HG03196 (cell line): ENCODE measurements at regions not wholly inside any gene's neighbourhood (a gene's known extent, or its start where the extent isn't known, plus 50 kb on each side); places are given as distances from the start of the nearest gene placed in this dataset.

Experiments
- ATAC-seq: cut with Tn5 transposase; IDR thresholded peaks from one replicate; pipeline ENCODE4 v1.9.1; 2021; ENCODE audit not compliant: unreplicated experiment

GRCh38 chr6:128827675-128828464 lies 55.1 kb upstream of the LAMA2 start:
- no peak for ATAC-seq

GRCh38 chr6:128826606-128827005 lies 56.3 kb upstream of the LAMA2 start:
- ATAC-seq, result no peak

GRCh38 chr6:128822271-128822670 lies 60.7 kb upstream of the LAMA2 start:
- no peak for ATAC-seq

GRCh38 chr6:128821116-128821515 lies 61.8 kb upstream of the LAMA2 start:
- no peak for ATAC-seq

GRCh38 chr6:128808856-128809255 lies 74.1 kb upstream of the LAMA2 start:
- no peak for ATAC-seq

- no peak for ATAC-seq
Observed at GRCh38 chr6:128807577-128807976, 75.4 kb upstream of the LAMA2 start.

- ATAC-seq, result no peak
Observed at GRCh38 chr6:128806261-128806660, 76.7 kb upstream of the LAMA2 start.

- no peak for ATAC-seq
Observed at GRCh38 chr6:128803911-128804310, 79.0 kb upstream of the LAMA2 start.

GRCh38 chr6:128801621-128802020 lies 81.3 kb upstream of the LAMA2 start:
- ATAC-seq, result no peak

- ATAC-seq, result no peak
Observed at GRCh38 chr6:128784266-128784665, 98.7 kb upstream of the LAMA2 start.

GRCh38 chr6:128768187-128768586 lies 114.8 kb upstream of the LAMA2 start:
- ATAC-seq, result no peak

GRCh38 chr6:128767705-128768104 lies 115.2 kb upstream of the LAMA2 start:
- no peak for ATAC-seq

GRCh38 chr6:128767150-128767549 lies 115.8 kb upstream of the LAMA2 start:
- ATAC-seq, result no peak

GRCh38 chr6:128763599-128764300 lies 119.2 kb upstream of the LAMA2 start:
- no peak for ATAC-seq

GRCh38 chr6:128759901-128760300 lies 123.0 kb upstream of the LAMA2 start:
- no peak for ATAC-seq

- no peak for ATAC-seq
Observed at GRCh38 chr6:128759447-128759846, 123.5 kb upstream of the LAMA2 start.

GRCh38 chr6:128757961-128758360 lies 125.0 kb upstream of the LAMA2 start:
- ATAC-seq, result no peak

- peak; percentile 97 for ATAC-seq
Observed at GRCh38 chr6:128754658-128755256, 128.2 kb upstream of the LAMA2 start.

- ATAC-seq, result no peak
Observed at GRCh38 chr6:128743974-128744765, 138.8 kb upstream of the LAMA2 start.

- ATAC-seq, result no peak
Observed at GRCh38 chr6:128742900-128743299, 140.0 kb upstream of the LAMA2 start.

- no peak for ATAC-seq
Observed at GRCh38 chr6:128740951-128741350, 142.0 kb upstream of the LAMA2 start.
